T-helper 1 cell treated with Interleukin-12 subunit alpha and Interleukin-12 subunit beta and Interleukin-4 antibody, amounts not matched to agents 30 ng/mL and 1 ng/mL, for 36 hours (primary cell): ENCODE measurements at regions not wholly inside any gene's neighbourhood (a gene's known extent, or its start where the extent isn't known, plus 50 kb on each side); places are given as distances from the start of the nearest gene placed in this dataset.

Experiments
- intact Hi-C: fragments of 100-400 bp; cut with micrococcal nuclease; formaldehyde crosslinking; loops from one replicate; pipeline ENCODE4 v1.15.1; 2024

GRCh38 chr1:164950541-164950986 is 391.6 kb downstream of the PBX1 start:
- intact Hi-C loops = no loop called here

DNA sequence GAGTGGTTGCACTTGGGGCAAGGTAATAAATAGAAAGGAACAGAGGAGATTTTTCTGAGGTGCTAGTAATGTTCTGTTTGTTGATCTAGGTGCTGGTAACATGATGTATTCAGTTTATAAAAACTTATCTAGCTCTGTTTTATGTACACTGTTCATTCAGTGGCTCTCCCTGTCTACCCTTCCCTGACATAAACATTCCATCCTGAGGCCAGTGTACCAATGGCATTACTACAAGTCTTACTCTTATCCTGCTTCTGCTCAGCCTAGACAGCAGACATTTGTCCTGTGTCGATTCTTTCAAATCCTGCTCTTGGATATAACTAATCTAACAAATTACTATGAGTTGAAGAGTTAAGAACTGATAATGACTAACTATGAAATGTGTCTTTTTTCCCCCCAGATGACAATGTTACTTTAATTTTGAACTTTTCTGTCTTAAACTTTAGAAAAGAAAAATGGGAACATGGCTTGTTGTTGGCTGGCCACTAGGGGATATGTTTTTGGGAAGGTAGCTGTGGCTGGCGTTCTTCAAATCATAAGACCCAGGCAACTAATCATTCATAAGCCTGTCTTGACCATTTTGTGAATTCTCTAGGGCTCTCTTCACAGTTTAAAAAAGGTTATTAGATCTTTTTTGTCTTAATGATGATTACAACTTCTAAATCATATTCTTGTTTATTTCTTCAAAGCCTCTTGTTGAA is 390.9 kb downstream of the PBX1 start:
- intact Hi-C loops = no loop called here

DNA sequence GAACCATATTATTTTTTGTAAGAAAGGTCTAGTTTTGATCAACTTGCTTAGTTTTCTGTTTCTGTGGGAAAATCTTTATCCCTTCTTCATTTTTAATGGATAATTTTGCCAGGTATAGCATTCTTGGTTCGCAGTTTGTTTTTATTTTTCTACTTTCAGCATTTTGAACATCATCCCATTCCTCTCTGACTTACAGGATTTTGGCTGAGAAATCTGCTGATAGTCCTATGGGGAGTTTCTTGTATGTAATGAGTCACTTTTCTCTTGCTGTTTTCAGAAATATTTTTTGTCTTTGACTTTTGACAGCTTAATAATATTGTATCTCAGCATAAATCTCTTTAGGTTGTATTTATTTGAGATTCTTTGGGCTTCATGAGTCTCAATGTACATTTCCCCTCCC is 389.1 kb downstream of the PBX1 start:
- intact Hi-C loops = no loop called here

DNA sequence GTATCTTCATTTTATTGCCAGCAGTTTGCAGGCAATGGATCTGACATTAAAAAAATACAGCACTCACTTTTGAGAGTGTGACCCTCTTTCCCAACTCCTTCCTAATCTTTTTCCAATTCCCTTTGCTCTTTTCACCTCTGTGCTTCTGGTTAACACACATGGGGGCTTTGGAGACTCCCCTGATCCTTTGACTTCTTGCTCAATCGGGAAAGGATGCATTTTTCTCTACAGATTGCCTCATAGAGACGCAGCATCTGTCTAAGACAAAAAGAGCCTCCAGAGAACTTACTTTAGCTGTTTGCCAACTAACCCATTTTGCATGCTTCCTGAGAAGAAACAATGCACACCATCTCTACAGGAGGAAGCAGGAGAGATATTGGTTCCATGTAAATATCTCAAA is 378.3 kb downstream of the PBX1 start:
- intact Hi-C loops = no loop called here

GRCh38 chr1:164932580-164932979 is 373.6 kb downstream of the PBX1 start:
- intact Hi-C loops = no loop called here

DNA sequence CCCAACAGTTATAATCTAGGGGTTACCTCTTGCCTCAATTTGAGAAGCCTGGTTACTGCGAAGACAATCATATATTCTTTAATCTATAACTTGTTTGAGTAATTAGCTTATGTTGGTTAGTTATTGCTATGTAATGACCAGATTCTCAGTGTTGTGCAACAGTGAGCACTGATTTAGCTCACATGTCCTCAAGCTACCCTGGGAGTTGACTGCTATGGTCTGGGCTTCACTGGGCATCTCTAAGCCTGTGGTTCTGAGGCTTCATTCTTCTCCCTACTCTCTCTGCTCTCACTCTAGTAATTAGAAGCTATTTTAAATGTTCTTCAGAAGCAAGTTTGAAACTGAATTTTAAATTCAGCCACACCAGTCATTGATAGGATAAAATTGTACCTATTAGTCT is 371.8 kb downstream of the PBX1 start:
- intact Hi-C loops = no loop called here

GRCh38 chr1:164930241-164930640 is 371.3 kb downstream of the PBX1 start:
- intact Hi-C loops = no loop called here

DNA sequence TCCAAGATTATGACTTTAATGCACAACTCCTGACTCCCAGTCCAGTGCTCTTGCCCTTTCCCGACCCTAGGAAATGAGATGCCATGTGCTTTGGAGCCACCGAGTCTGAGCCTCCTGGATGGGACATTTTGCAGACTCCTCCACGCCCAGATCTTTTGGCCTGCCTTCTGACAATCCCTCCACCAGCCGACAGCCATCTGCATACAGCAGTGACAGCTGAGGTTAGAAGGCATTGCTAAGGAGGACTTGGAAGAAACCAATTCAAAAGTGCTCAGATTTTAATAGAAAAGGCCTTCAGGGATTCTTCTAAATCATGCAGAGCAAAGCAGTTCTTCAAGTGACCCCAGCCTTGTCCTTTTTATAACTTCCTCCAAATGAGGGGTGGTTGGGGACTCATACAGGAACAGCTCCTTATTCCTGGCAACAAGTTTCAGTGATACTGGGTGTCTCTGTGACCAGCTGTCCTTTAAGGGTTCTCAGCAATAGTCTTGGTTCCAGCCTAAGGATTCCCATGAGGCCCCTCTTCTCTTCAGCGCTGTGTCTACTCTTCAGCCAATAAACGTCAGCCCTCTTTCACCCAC is 369.3 kb downstream of the PBX1 start:
- intact Hi-C loops = no loop called here

GRCh38 chr1:164926107-164926506 is 367.1 kb downstream of the PBX1 start:
- intact Hi-C loops = no loop called here

DNA sequence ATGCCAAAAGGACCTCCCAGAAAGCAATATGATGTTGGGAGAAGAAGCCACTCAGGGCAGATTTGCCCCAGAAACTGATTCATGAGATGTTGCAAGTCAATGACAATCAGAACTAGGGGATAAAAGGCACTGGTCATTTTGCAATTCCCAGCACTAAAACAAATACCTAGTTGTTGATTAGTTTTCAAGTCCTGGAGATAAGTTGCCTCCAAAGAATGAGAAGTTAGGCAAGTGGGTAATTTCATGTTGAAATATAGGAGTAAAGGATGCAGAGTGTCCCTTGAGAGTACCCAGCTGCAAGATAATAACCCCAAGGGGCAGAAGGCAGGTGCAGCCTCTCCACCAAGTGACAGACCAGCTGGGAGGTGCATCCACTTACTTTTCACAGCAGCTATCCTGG is 363.6 kb downstream of the PBX1 start:
- intact Hi-C loops = no loop called here

GRCh38 chr1:164921493-164921892 is 362.5 kb downstream of the PBX1 start:
- intact Hi-C loops = no loop called here

DNA sequence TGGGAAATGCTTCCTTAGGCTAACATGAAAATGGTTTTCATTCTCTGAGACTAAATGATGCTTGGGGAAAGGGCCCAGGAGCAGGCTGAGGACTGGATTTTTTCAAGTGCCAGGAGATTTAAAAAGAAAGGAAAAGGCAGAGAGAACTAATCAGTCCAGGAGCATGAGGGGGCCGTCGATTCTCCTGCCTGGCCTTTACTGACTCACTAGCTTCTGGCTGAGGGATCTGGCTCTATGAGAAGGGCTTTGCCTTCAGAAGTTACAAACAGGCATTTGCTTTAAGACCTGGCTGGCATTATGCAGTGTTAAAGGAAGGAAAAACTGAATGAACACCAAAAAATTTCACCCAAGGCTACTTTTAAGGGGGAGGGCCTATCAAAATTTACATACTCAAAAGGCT is 359.2 kb downstream of the PBX1 start:
- intact Hi-C loops = no loop called here

GRCh38 chr1:164914208-164914607 is 355.2 kb downstream of the PBX1 start:
- intact Hi-C loops = no loop called here

- intact Hi-C loops = no loop called here
Measured at GRCh38 chr1:164912290-164912689, 353.3 kb downstream of the PBX1 start.

- intact Hi-C loops = no loop called here
Measured at GRCh38 chr1:164910671-164911070, 351.7 kb downstream of the PBX1 start.

- intact Hi-C loops = no loop called here
Measured at GRCh38 chr1:164907666-164908065, 348.7 kb downstream of the PBX1 start.

GRCh38 chr1:164905869-164906268 is 346.9 kb downstream of the PBX1 start:
- intact Hi-C loops = no loop called here

GRCh38 chr1:164902491-164902890 is 343.5 kb downstream of the PBX1 start:
- intact Hi-C loops = no loop called here
